ENCODE measurements at regions not wholly inside any gene's neighbourhood (a gene's known extent, or its start where the extent isn't known, plus 50 kb on each side); places are given as distances from the start of the nearest gene placed in this dataset.

DNA sequence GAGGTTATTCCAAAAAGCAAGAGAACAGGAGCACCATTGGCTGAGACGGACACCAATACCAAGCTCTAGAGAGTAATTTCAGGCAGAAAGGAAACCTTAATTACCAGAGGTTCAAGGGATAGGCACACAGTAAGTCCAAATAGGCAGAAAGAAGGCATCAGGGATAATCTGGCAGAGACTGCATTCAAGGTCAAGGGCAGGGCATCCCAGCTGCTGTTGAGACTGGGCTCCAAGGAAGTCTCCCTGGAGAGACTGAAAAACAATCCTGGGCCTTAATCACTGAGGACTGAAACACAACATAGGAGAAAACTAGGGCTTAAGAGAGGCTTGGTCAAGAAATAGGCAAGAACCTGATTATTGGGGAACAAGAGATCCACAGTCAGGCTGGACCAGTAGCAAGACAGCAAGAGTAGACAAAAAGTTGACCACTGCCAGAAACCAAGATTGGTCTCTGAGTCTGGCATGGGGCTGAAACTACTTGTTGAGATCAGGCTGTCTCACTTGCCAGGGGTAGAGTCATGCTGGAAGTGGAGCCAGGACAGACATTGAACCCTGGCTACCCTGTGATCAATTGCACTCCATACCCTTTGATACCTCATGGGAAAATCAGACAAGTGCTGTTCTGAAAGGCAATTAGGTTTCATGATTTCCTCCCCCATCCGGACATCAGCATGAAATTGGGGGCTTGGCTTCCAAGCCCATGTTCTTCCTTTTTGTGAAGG lies 193.2 kb upstream of the TNP1 start:
- POLR2A ChIA-PET (ENCODE audit: unreplicated experiment): no interaction called here
- H3K4me1 ChIP-seq (replicated peaks; ENCODE audit: insufficient read depth): no peaks in the 10 kb centered on the region
- no peak for DNase-seq
- no peaks in the 10 kb centered on the region for H4K20me1 ChIP-seq (ENCODE audit: insufficient read depth)
- no peak for TF ChIP-seq EZH2 (IDR thresholded peaks at IDR 0.05; ENCODE audit: low read depth)
- TF ChIP-seq, protein P1, sequence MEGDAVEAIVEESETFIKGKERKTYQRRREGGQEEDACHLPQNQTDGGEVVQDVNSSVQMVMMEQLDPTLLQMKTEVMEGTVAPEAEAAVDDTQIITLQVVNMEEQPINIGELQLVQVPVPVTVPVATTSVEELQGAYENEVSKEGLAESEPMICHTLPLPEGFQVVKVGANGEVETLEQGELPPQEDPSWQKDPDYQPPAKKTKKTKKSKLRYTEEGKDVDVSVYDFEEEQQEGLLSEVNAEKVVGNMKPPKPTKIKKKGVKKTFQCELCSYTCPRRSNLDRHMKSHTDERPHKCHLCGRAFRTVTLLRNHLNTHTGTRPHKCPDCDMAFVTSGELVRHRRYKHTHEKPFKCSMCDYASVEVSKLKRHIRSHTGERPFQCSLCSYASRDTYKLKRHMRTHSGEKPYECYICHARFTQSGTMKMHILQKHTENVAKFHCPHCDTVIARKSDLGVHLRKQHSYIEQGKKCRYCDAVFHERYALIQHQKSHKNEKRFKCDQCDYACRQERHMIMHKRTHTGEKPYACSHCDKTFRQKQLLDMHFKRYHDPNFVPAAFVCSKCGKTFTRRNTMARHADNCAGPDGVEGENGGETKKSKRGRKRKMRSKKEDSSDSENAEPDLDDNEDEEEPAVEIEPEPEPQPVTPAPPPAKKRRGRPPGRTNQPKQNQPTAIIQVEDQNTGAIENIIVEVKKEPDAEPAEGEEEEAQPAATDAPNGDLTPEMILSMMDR (conservative IDR thresholded peaks at IDR 0.05): no peak
- no peak overlapping the region for H3K4me2 ChIP-seq
- intact Hi-C loops (cut with micrococcal nuclease; ENCODE audit: unreplicated experiment): no loop called here
- H3K36me3 ChIP-seq (ENCODE audit: low read depth): no peaks in the 10 kb centered on the region
- H3K27me3 ChIP-seq (ENCODE audit: insufficient read depth, low read depth): 0 out of 2 replicates have a peak, but pooled peaks cover under 1% of the 10 kb centered on the region
- CTCF ChIA-PET: interaction anchor here (0.6 kb wide), 1 partner anchor 25 kb away, joined by 3 read pairs; no protein-coding TSS in a partner anchor
- H3K4me3 ChIP-seq: no peak overlapping the region
- H3K79me2 ChIP-seq (ENCODE audit: low read depth): no peaks in the 10 kb centered on the region
- no peaks in the 10 kb centered on the region for H3K9me3 ChIP-seq (ENCODE audit: insufficient read depth, low read depth)
- no peaks in the 10 kb centered on the region for H3F3A ChIP-seq (ENCODE audit: insufficient read depth, low read depth)
- no peak overlapping the region for H3K27ac ChIP-seq
- H3K9me2 ChIP-seq (ENCODE audit: insufficient read depth): no peaks in the 10 kb centered on the region
- no peak overlapping the region for H2AFZ ChIP-seq
- BruUV-seq (replicated peaks): no TSS peak

GRCh38 chr2:217051416-217051815 lies 191.6 kb upstream of the TNP1 start:
- Histone ChIP-seq H3K4me3 (no peak overlapping the region), H3K4me2 (no peak overlapping the region), H3K36me3 (ENCODE audit: low read depth) (no peaks in the 10 kb centered on the region), H4K20me1 (ENCODE audit: insufficient read depth) (no peaks in the 10 kb centered on the region), H3K9me2 (ENCODE audit: insufficient read depth) (no peaks in the 10 kb centered on the region), H3K27me3 (ENCODE audit: insufficient read depth, low read depth) (no peaks in the 10 kb centered on the region), H3K9me3 (ENCODE audit: insufficient read depth, low read depth) (no peaks in the 10 kb centered on the region), H3F3A (ENCODE audit: insufficient read depth, low read depth) (no peaks in the 10 kb centered on the region), H3K79me2 (ENCODE audit: low read depth) (no peaks in the 10 kb centered on the region), H2AFZ (no peak overlapping the region), H3K27ac (no peak overlapping the region), H3K4me1 (replicated peaks; ENCODE audit: insufficient read depth) (no peaks in the 10 kb centered on the region)
- ChIA-PET POLR2A (ENCODE audit: unreplicated experiment) (no interaction called here), CTCF (no interaction called here)
- no TSS peak for BruUV-seq (replicated peaks)
- intact Hi-C loops (cut with micrococcal nuclease; ENCODE audit: unreplicated experiment): no loop called here
- no peak for DNase-seq
- no peak for TF ChIP-seq EZH2 (IDR thresholded peaks at IDR 0.05; ENCODE audit: low read depth)
- TF ChIP-seq, protein P1 (conservative IDR thresholded peaks at IDR 0.05): no peak

DNA sequence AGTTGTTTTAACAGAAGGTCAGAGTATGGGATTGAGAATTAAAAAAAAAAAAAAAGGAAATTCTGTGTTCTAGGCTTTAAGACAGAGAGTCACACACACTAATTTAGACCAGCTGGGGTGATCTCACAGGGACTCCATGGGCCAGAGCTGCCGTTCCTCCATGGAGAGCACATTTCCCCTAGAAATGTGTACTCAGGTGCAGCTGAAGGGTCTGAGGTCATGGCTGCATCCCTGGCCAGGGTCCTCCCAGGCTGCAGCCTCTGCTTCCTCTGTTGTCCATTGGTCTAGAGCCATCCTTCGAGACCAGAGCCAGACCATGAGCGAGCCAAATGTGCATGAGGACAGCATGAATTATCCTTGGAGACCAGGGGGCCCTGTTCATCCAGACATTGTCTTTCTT lies 190.1 kb upstream of the TNP1 start:
- intact Hi-C loops (cut with micrococcal nuclease; ENCODE audit: unreplicated experiment): no loop called here
- CTCF ChIA-PET: no interaction called here
- Histone ChIP-seq H3K4me1 (replicated peaks; ENCODE audit: insufficient read depth) (no peaks in the 10 kb centered on the region), H3K9me3 (ENCODE audit: insufficient read depth, low read depth) (no peaks in the 10 kb centered on the region), H3K36me3 (ENCODE audit: low read depth) (no peaks in the 10 kb centered on the region), H3K79me2 (ENCODE audit: low read depth) (no peaks in the 10 kb centered on the region), H3K9me2 (ENCODE audit: insufficient read depth) (no peaks in the 10 kb centered on the region), H3K4me2 (no peak overlapping the region), H3F3A (ENCODE audit: insufficient read depth, low read depth) (no peaks in the 10 kb centered on the region), H3K27ac (no peak overlapping the region), H4K20me1 (ENCODE audit: insufficient read depth) (no peaks in the 10 kb centered on the region), H2AFZ (no peak overlapping the region), H3K27me3 (ENCODE audit: insufficient read depth, low read depth) (no peaks in the 10 kb centered on the region), H3K4me3 (no peak overlapping the region)
- BruUV-seq (replicated peaks): no TSS peak
- TF ChIP-seq EZH2 (IDR thresholded peaks at IDR 0.05; ENCODE audit: low read depth): no peak
- TF ChIP-seq, protein P1 (conservative IDR thresholded peaks at IDR 0.05): no peak
- POLR2A ChIA-PET (ENCODE audit: unreplicated experiment): no interaction called here
- DNase-seq: no peak

Data from PC-9 (cell line).